ENCODE measurements at regions not wholly inside any gene's neighbourhood (a gene's known extent, or its start where the extent isn't known, plus 50 kb on each side); places are given as distances from the start of the nearest gene placed in this dataset.
"Not testable (repeated sequence)": the region's sequence is repeated elsewhere in the genome, so short reads cannot be mapped to it uniquely, and the experiment has no call there.

DNA sequence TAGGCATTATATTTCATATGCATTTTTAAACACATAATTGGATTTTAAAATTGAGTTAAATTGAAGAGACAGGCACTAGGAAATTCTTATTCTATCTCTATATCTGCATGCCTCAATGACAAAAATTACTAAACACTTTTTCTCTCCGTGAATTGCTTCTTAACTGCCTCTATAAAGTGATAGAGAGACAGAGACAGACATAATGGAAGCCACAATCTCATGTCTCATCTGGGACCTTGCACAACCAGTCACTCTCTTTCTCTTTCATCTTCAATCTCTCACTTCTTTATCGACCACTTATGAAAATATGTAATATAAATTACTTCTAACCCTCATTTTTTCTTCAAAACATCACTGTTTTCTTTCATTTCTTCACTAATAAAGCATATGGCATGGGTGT lies 238.9 kb upstream of the ZNF804A start:
- intact Hi-C loops (cut with DNase I): no loop called here
- DNase-seq: no peak

DNA sequence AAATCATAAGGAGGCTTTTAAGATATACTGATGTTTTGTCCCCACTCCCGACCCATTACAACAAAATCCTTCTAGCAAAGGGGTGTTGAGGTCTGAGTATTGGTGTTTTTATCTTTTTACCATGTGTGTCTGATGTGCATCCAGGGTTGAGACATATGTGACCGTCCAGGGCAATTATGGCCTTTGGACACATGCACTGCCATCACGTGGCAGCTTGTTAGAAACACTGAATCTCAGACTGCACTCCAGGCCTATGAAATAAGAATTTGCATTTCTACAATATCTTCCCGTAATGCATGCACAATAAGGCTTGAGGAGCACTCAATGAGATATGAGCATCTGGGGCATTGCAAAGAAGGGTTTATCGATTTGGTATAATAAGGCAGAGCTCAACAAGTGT lies 235.1 kb upstream of the ZNF804A start:
- DNase-seq: no peak
- intact Hi-C loops (cut with DNase I): no loop called here

DNA sequence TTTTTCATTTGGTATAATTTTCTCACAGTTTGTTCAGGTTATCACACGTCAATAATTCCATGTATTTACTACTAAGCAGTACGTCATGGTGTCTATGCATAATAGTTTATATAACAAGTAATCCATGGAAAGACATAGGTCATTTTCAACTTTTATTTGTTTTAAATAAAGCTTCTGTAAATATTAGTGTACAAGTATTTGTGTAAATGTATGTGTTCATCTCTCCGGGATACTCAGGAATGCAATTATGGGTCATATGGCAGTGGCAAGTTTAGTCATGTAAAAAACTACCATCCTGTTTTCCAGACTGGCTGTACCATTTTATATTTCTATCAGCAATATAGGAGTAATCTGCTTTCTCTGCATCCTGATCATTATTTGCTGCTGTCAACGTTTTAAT lies 231.1 kb upstream of the ZNF804A start:
- no peak for DNase-seq
- intact Hi-C loops (cut with DNase I): no loop called here

DNA sequence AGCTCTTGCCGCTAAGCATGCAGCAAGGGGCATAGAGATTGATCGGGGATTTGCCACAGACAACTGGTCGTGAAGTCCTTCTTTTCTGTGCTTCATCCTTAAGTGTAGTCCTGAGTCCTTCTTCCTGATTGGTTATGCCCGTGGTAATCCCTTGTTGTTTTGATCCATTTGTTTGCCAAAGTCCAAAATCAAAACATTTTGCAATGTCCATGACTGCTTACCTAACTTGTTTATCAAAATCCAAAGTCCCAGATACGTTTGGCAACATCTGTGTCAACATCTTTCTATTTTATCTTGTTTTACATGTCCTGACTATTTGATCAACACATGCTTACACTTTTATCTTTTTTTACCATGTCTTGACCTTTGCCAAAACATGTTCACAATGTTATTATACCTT lies 229.0 kb upstream of the ZNF804A start:
- intact Hi-C loops (cut with DNase I): no loop called here
- DNase-seq: no peak

DNA sequence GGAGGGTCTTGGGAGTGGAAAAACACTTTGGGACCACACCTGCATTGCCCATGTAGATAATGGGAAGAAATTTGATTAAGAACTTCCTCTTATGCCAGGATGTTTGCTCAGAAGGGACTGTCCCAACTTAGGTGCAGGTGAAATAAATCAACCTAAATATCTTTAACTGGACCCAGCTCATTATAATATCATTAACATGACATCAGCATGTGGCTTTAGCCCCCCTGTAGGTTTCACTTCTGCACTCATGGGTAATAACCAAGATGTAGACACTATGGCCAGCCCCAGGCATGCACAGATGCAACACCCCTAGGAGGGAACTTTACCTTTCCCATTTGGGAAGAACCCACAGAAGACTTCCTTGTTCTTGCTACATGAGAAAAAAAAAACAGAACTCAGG lies 227.4 kb upstream of the ZNF804A start:
- intact Hi-C loops (cut with DNase I): no loop called here
- DNase-seq: no peak

DNA sequence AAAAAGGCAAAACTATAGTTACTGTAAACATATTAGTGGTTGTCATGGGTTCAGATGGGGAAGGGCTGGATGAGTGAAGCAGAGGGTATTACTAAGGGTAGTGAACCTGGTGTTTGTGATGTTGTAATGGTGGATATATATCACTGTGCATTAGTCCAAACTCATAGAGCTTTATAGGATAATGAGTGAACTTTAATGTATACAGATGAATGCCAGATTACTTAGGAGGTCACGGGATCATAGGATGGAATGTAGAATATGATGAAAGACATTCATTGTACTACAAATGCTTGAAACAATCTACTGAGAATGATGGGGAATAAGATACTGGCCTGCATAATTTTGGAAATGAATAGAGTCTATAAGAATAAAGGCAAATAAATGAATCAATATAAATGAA lies 226.7 kb upstream of the ZNF804A start:
- intact Hi-C loops (cut with DNase I): no loop called here
- DNase-seq: no peak

DNA sequence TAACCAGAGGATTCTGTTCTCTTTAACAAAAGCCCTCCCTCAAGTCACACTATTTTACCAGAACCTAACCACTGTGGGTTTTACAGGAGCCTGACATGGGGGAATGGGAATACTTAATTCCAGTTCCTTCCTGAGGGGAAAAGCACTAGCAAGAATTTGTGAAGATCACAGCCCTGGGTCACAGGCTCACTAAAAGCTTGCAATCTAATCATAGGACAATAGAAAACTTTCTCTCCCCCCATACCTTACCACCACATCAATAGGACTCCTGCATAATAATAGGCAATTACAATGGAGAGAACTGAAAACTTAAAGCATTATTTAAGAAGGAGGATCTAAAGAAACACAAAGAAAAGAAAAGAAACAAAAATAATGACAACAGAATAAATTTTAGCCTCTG lies 225.8 kb upstream of the ZNF804A start:
- intact Hi-C loops (cut with DNase I): no loop called here
- no peak for DNase-seq

DNA sequence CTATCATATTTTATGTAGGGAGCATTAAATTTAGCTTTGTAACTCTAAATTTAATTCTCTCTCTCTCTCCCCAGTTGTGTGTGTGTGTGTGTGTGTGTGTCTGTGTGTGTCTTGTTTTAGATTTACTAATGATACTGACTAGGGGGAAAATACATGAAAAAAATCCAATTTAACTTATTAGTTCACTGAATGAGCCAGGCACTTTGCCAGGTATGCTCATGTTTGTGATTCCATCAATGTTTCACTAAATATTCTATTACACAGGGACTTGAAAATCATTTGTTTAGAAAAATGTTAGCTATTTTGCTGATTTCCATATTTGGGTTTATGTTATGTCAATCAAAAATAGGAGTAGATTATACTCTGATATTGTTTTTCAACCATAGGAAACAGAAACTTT lies 203.7 kb upstream of the ZNF804A start:
- intact Hi-C loops (cut with DNase I): no loop called here
- no peak for DNase-seq

DNA sequence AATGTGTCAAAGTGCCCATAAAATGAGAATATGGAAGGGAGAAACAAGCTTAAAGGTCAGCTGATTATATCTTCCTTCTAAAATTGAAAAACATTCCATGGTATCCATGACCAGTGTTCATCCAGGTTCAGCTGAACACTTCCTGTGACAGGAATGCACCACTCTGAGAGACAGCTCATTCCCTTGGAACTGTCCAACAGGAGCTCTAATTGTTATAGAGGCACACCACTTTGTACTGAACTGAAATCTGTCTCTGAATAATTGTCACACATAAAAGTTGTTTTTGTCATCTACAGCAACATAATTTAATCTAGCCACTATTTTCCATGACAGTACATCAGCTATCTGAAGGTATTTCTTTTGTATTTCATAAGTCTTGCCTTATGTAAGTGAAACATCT lies 195.9 kb upstream of the ZNF804A start:
- DNase-seq: no peak
- intact Hi-C loops (cut with DNase I): no loop called here

DNA sequence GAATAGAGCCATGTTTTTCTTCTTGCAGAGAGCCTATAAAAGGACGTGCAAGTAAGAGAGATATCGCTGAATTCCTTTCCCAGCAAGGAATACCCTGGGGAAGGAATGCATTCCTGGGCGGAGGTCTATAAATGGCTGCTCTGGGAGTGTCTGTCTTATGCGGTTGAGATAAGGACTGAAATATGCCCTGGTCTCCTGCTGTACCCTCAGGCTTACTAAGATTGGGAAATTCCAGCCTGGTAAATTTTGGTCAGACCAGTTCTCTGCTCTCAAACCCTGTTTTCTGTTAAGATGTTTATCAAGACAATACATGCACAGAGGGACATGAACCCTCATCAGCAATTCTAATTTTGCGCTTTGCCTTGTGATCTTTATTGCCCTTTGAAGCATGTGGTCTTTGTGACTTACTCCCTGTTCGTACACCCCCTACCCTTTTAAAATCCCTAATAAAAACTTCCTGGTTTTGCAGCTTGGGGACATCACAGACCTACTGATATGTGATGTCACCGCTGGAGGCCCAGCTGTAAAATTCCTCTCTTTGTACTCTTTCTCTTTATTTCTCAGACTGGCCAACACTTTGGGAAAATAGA lies 191.2 kb upstream of the ZNF804A start:
- DNase-seq; intact Hi-C loops (cut with DNase I): not testable (repeated sequence)

DNA sequence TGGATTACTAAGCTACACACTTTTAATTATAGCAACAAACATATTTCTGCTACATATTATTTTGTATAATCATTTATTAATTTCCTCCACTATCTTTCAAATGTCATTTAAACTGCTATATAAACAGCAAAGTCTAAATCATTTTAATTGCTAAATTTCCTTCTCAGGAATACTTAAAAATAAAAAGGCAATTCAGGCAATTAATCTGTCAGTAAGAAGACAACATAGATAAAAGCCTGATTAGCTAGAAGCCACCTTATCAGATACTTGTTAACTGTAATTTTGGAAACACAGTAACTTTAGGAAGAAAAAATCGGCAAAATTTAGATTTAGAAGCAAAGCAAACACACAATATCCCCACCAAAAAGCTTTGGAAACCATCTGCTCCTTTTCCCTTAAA lies 188.2 kb upstream of the ZNF804A start:
- DNase-seq: no peak
- intact Hi-C loops (cut with DNase I): no loop called here

DNA sequence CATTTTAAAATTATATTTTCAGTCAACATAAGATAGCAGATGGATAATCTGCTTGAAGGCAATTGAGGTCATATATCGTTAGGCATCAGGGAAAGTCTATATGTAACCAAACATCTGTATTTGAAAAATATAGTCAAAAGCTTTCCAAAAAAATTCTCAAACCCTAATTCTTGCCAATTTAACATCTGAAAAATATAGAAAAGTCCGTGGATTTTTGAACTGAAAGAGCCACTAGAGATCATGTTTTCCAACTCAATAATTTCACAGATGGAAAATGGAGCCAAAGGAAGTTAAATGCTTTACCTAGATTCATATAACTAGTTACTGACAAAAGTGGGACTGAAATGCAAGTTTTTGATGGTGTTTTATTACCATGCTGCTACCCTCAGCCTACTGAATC lies 185.1 kb upstream of the ZNF804A start:
- intact Hi-C loops (cut with DNase I): no loop called here
- DNase-seq: no peak

DNA sequence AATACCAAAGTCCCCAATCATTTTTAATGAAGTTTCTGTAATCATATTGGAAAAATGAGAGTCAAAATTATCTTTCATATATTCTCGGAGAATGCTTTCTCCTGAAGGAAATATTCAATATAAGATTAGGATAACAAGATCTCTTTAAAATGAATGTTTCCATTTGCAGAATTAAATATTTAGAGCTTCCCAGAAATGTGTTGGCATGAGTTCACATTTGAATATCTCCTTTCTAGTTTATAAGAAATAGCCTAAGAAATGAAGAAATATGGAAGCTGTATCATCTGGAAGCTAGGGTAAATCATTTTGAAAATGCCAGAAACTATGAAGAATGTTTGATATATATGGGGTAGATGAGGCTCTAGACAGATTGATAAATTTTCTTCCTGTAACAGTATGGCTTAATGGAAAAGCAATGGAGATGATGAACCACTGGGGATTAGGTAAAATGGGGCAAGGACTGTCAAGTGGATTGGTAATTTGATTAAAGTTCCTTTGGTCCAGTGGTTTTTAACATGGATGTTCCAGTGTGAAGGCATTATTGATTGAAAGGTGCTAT lies 184.6 kb upstream of the ZNF804A start:
- no peak for DNase-seq
- intact Hi-C loops (cut with DNase I): no loop called here

DNA sequence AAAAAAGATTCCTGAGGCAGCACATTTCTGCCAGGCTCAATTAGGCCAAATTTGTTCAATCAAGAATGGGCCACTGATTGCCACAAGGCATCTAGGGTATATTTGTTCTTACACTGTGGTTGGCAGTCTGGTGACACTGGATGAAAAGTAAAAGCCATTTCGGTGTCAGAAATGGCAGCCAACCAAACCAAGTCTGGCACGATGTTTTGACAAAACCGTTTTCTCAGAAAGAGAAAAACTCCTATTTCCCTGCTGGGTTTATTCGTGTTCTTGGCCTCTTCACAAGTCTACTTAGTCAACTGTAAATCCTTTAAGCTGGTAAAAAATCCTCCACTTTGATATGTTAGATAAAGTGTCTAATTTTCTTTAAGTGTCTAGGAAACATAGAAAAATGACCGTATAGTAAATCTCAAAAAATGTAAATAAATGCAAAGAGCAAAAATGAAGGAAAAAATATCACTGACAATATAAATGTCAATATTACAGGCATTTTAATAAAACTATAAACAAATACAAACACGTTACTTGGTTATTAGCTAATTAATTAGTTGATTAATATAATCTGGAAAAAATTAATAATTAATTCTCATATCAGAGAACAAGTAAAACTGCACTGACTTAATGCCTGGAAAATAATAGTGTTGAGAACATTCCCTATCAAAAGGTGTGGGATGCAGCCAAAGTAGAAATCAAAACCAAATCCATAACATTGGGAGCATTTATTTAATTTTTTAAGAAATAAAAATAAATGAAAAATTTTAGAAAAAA lies 182.0 kb upstream of the ZNF804A start:
- peak in 1 of 10 donors; percentile 7 for DNase-seq
- intact Hi-C loops (cut with DNase I): no loop called here

DNA sequence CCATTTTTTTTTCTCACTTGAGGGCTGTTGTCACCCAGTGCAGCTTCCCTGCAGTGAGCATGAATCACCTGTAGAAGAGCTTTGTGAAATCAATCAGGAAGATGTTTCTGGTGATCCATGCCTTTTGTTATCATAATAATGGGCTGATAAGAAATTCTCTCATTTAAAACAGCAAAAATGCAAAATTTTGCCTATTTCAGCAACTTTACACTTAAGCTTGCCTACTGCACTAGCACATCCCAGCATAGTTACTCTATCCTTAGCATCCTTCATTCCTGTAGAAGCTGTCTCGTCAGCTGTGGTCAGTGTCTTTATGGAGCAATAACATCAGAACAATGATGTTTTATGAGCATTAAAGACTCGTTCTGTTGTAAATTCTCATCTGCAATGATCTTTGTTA lies 178.6 kb upstream of the ZNF804A start:
- intact Hi-C loops (cut with DNase I): no loop called here

DNA sequence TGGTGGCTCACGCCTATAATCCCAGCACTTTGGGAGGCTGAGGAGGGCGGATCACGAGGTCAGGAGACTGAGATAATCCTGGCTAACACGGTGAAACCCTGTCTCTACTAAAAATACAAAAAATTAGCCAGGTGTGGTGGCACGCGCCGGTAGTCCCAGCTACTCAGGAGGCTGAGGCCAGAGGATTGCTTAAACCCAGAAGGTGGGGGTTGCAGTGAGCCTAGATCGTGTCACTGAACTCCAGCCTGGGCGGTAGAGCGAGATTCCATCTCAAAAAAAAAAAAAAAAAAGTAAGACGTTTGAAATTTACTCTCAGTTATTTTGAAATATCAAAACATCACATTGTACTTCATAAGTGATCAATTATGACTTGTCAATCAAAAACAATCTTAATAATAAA lies 176.9 kb upstream of the ZNF804A start:
- DNase-seq: peak in 2 of 10 donors; percentile 12 to 31

More for the DNA sequence above, 178.6 kb upstream of the ZNF804A start:
- no peak for DNase-seq

DNA sequence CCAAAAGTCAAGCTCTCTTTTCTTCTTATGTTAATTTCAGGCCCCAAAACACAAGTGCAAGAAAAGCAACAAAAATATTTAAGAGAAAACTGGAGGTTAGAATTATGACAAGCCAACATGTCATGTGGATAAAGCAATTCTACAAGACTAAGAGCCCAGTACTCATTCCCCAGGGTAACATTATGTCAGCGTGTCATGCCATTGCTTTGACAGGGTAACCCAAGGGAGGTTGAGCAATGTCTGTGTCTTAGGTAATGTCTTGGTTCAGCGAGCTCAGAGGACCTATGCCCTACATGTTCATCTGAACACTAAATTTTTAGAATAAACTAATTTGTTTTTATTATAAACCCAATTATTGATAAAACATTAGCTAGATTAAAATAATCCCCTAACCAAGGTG lies 173.2 kb upstream of the ZNF804A start:
- intact Hi-C loops (cut with DNase I): no loop called here
- no peak for DNase-seq

More for the DNA sequence above, 176.9 kb upstream of the ZNF804A start:
- intact Hi-C loops (cut with DNase I): not testable (repeated sequence)

DNA sequence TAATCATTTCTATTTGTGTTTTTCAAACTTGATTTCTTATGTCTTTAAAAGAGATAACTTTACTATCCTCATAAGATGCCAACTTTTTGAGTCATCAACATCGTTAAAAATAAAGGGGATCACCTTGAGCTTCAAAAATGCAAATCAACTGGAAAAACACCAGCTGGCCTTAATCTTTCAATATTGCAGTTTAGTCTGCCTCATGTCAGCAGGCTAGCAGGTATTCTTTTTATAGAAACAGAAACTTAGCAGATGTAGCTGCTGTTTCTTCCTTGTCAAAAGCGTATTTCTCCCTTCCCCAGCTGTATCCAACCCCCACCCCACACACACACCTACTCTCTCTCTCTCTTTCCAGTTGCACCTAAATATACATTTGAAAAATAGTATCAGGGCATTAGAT lies 154.1 kb upstream of the ZNF804A start:
- no peak for DNase-seq
- intact Hi-C loops (cut with DNase I): no loop called here

DNA sequence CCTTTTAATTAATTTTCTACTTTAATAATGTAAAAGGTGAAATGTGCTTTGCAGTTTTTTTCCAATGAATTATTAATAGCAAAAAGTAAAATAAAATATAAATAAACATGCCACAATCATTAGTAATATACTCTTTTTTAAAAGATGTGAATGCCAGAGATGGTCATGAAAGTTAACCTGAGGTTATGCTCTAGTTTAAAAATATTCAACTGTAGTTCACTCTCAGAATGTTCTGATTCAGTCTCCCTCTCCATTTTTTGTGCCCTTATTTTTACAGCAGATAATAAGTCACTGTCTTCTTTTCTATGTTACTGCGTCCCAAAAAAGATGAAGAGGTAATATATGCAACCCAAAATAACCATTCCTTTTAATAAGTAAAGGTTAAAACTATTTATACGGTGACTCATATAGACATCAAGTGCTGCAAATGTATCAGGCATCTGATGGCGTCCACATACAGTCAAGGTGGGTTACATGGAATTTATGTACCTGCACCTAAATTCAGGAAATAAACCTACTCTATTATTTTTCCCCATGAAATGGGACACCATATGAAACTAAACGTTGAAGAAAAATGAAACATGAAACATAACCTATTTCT lies 153.6 kb upstream of the ZNF804A start:
- intact Hi-C loops (cut with DNase I): no loop called here
- DNase-seq: no peak

DNA sequence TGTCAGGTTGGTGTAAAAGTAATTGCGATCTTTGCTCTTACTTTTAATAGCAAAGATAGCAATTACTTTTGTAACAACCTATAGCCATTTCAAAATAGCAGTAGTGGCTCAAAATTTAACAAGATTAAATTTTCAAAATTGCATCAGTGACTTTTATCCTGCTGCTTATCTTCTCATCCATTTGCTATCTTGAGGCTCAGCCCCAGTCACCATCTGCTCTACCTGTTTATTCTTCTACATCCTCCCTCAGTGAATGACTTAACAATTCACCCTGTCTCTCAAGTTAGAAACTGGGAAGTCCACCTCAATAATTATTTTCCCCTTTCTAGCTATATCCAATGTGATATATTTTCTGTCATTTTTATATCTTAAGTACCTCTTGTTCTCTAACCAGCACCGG lies 148.6 kb upstream of the ZNF804A start:
- intact Hi-C loops (cut with DNase I): no loop called here
- DNase-seq: no peak

DNA sequence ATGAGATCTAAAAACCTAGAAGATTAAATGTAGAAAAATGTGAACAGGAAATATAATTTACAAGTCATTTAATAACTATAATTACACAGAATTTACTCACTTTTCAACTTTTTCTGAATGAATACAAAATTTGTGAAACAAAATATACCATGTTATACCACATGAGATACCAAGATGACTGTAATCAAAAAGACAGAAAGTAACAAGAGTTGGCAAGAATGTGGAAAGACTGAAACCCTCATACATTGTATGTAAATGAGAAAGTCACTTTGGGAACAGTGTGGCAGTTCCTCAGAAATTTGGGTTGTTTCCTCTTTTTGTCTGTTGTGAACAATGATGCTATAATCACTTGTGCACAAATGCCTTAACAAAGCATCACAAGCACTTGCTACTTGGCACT lies 145.4 kb upstream of the ZNF804A start:
- intact Hi-C loops (cut with DNase I): no loop called here
- no peak for DNase-seq

DNA sequence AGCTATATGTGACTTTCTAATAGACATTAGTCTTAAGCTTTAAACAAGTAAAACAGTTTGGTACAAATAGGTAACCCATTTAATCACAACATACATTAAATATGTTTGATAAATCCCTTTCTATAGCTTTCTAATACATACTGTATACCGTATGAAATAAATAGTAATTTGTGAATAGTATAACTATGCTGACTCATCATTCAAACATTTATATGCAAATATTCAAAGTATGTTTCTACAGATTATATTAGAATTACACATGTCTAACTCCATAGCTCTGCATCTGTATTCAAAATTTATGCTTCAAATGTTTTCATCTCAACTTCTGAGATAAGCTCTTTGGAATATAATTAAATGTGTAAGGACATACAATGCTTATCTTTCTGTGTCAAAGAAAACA lies 142.7 kb upstream of the ZNF804A start:
- intact Hi-C loops (cut with DNase I): no loop called here
- no peak for DNase-seq
